Lung (tissue), 11 donors: ENCODE measurements at regions not wholly inside any gene's neighbourhood (a gene's known extent, or its start where the extent isn't known, plus 50 kb on each side); places are given as distances from the start of the nearest gene placed in this dataset.

Experiments used
- ATAC-seq: fragments of 200-7000 bp; cut with Tn5 transposase; one replicate; pipeline ENCODE4 v1.9.1; 2020; ENCODE audit warnings: moderate number of reproducible peaks; ENCODE audit not compliant: insufficient read depth, low FRiP score
- DNase-seq, 3 donors: peaks; one replicate each; pipeline ENCODE4 v3.0.0-alpha.2; 2013 to 2017
- H3K27ac ChIP-seq, 2 donors: one replicate each; pipeline ENCODE4 v1.5.1; 2013; ENCODE audit warnings: mild to moderate bottlenecking in 2 of 2, moderate library complexity in 2 of 2, control low read depth in 1 of 2, inconsistent platforms in 1 of 2, low read depth in 1 of 2, low read length in 1 of 2
- H3K27me3 ChIP-seq, 3 donors: one replicate each; pipeline ENCODE4 v1.5.1; 2013; ENCODE audit warnings: low read length in 2 of 3; ENCODE audit not compliant: control insufficient read depth in 3 of 3, insufficient read depth in 3 of 3
- H3K36me3 ChIP-seq, 4 donors: one replicate each; pipeline ENCODE4 v1.5.1; 2013; ENCODE audit warnings: low read length in 4 of 4, mild to moderate bottlenecking in 1 of 4, moderate library complexity in 1 of 4; ENCODE audit not compliant: control insufficient read depth in 4 of 4, insufficient read depth in 4 of 4
- H3K4me1 ChIP-seq, 5 donors: one replicate each; pipeline ENCODE4 v1.5.1; 2013; ENCODE audit warnings: low read length in 5 of 5, mild to moderate bottlenecking in 2 of 5, moderate library complexity in 1 of 5; ENCODE audit not compliant: control insufficient read depth in 5 of 5, insufficient read depth in 5 of 5
- H3K4me3 ChIP-seq: one replicate; pipeline ENCODE4 v1.5.1; 2013; ENCODE audit warnings: mild to moderate bottlenecking, control low read depth, moderate library complexity
- H3K9ac ChIP-seq, 2 donors: one replicate each; pipeline ENCODE4 v1.5.1; 2013; ENCODE audit warnings: low read length in 2 of 2, control low read depth in 1 of 2; ENCODE audit not compliant: insufficient read depth in 1 of 2
- H3K9me3 ChIP-seq, 4 donors: one replicate each; pipeline ENCODE4 v1.5.1; 2013; ENCODE audit warnings: low read length in 3 of 4, mild to moderate bottlenecking in 1 of 4, moderate library complexity in 1 of 4; ENCODE audit not compliant: control insufficient read depth in 4 of 4, insufficient read depth in 3 of 4
- WGBS, 2 donors: extraction: QIAGEN DNeasy Blood & Tissue Kit; methylation state at CpG; one replicate each; pipeline ENCODE4 v1.1.7; 2013; 5-methylcytosine and 5-hydroxymethylcytosine counted together
- TF ChIP-seq, protein P1 (sequence below): IDR thresholded peaks from 2 replicates; pipeline ENCODE4 v1.5.1; 2012; ENCODE audit warnings: mild to moderate bottlenecking; ENCODE audit errors: control extremely low read depth, extremely low read depth
- donor health status: control.
- donor health status: control.
- donor health status: Bipolar disorder and iron deficiency.
- donor health status: healthy.
- donor health status: DM: yes; HTN: yes; CAD: no.

DNA sequence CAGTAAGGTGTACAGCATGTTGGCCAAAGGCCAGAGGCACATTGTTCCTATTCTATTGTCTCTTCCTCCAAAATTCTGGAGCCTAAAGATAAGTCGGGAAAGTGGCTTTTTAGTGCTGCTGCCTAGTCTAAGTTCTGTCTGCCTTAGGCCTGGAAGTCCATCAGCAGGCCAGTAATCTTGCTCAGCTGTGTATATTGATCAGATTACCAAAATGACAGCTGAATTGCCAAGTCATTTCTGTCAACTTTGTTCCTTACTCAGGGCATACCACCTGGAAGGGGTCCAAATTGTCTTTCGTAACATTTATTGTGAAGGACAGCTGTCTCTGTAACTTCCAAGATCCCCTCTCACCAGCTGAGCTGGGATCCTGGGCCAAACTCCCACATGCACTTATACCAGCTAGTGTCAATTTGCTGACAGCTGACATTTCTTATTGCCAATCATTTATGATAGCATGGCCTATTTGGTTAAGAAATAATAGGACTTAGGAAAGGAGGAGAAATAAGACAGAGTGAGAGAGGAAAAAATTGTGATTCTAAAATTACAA lies 116.8 kb upstream of the FSHR start:
- Histone ChIP-seq H3K4me3 (no peak overlapping the region), H3K4me1 (no peaks in the 10 kb centered on the region), H3K27ac (no peak overlapping the region), H3K36me3 (no peaks in the 10 kb centered on the region), H3K9me3 (no peaks in the 10 kb centered on the region), H3K27me3 (no peaks in the 10 kb centered on the region), H3K9ac (no peak overlapping the region)
- ATAC-seq (no peak), DNase-seq (no peak)
- WGBS, 2 donors = 59 to 66% methylated on average over 2 of the region's 2 CpGs
- TF ChIP-seq, protein P1, sequence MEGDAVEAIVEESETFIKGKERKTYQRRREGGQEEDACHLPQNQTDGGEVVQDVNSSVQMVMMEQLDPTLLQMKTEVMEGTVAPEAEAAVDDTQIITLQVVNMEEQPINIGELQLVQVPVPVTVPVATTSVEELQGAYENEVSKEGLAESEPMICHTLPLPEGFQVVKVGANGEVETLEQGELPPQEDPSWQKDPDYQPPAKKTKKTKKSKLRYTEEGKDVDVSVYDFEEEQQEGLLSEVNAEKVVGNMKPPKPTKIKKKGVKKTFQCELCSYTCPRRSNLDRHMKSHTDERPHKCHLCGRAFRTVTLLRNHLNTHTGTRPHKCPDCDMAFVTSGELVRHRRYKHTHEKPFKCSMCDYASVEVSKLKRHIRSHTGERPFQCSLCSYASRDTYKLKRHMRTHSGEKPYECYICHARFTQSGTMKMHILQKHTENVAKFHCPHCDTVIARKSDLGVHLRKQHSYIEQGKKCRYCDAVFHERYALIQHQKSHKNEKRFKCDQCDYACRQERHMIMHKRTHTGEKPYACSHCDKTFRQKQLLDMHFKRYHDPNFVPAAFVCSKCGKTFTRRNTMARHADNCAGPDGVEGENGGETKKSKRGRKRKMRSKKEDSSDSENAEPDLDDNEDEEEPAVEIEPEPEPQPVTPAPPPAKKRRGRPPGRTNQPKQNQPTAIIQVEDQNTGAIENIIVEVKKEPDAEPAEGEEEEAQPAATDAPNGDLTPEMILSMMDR = no peak

DNA sequence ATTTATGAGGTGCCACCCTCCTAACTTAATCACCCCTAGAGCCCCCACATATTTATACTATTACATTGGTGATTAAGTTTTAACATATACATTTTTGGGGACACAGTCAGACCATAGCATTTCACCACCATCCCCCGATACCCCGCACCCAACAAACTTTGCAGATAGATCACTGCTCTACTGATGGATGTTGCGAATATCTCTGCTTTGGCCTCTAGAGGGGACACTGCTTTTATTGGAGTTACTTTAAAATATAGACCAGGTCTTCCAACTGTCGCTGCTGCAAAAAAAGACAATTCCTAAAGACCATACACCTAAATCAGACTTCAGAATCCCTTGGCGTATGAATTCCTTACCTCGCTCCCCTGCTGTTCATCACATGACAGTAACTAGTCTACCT lies 115.8 kb upstream of the FSHR start:
- H3K36me3 ChIP-seq = no peaks in the 10 kb centered on the region
- WGBS, 2 donors = 95 to 98% methylated on average over 6 of the region's 6 CpGs
- H3K9me3 ChIP-seq = no peaks in the 10 kb centered on the region
- no peak for DNase-seq
- no peaks in the 10 kb centered on the region for H3K4me1 ChIP-seq
- no peak overlapping the region for H3K4me3 ChIP-seq
- H3K27me3 ChIP-seq = no peaks in the 10 kb centered on the region
- no peak overlapping the region for H3K27ac ChIP-seq
- ATAC-seq = no peak
- TF ChIP-seq, protein P1 = no peak
- H3K9ac ChIP-seq = no peak overlapping the region

DNA sequence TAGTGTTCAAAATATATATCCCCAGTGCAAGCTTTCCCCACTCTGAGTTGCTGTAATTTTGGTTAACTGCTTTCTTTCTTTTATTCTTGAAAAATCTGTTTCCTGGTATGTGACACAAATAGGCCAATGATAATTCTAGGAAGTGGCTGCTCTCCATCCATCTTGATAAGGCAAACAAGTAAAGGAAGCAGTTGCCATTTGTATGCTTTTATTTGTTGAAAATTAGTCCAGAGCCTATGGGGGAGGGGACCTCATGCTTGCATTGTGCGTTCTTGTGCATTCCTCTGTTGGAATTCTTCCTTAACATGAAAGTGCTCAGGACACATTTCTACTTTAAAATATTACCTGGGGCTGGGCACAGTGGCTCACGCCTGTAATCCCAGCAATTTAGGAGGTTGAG lies 111.2 kb upstream of the FSHR start:
- no peak overlapping the region for H3K4me3 ChIP-seq
- H3K27me3 ChIP-seq = no peaks in the 10 kb centered on the region
- H3K36me3 ChIP-seq = no peaks in the 10 kb centered on the region
- no peak for ATAC-seq
- TF ChIP-seq, protein P1 = no peak
- WGBS, 2 donors = 45 to 58% methylated on average over 2 of the region's 2 CpGs
- H3K9me3 ChIP-seq = no peaks in the 10 kb centered on the region
- peak overlapping the region in 1 of 2 donors; percentile 6 for H3K27ac ChIP-seq
- H3K4me1 ChIP-seq = no peaks in the 10 kb centered on the region
- peak in 2 of 3 donors; percentile 8 to 52 for DNase-seq
- H3K9ac ChIP-seq = no peak overlapping the region

DNA sequence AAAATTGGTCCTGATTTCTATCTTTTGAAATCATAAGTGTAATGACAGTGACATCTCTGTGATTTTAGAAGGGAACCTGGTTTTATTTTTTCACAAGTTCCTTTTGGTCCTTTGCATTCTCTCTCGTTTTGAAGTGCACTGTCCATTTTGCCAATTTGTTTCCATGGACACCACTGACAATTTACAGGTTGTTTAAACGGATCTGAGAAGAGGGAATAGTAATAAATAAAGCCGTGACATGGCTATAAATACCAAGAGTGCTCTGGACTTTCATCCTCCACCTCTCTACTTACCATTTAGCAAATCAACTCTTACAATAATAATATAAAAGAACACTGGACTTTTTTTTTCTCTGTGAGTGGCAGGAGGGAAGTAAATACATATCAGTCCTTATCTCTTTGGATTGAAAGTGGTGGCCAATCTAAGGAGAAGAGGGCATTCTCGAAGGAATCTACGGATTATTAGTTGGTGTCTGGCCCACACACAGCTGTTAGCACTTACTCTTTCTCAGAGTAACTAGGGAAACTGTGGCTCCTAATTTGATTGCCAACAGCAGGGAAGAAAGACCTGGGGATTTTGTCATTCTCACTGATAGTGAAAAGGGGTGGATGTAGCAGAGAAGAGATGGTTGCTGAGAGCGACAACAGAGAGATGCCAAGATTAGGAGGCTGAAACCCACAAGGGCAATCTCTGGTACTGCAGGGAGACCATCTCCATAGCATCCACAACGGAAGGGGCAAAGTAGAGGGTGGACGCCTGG lies 108.7 kb upstream of the FSHR start:
- no peaks in the 10 kb centered on the region for H3K36me3 ChIP-seq
- H3K9me3 ChIP-seq = no peaks in the 10 kb centered on the region
- DNase-seq (no peak), ATAC-seq (no peak)
- TF ChIP-seq, protein P1 = no peak
- H3K27ac ChIP-seq = no peak overlapping the region
- no peak overlapping the region for H3K9ac ChIP-seq
- no peaks in the 10 kb centered on the region for H3K27me3 ChIP-seq
- 56 to 69% methylated on average over 8 of the region's 8 CpGs for WGBS, 2 donors
- no peaks in the 10 kb centered on the region for H3K4me1 ChIP-seq
- no peak overlapping the region for H3K4me3 ChIP-seq
